ENCODE measurements at regions not wholly inside any gene's neighbourhood (a gene's known extent, or its start where the extent isn't known, plus 50 kb on each side); places are given as distances from the start of the nearest gene placed in this dataset.

- TF ChIP-seq EZH2phosphoT487 (IDR thresholded peaks at IDR 0.05; ENCODE audit: borderline replicate concordance) (no peak), EZH2 (IDR thresholded peaks at IDR 0.05) (no peak), EGR1 (IDR thresholded peaks at IDR 0.05; ENCODE audit: low read depth) (no peak), CTCF (IDR thresholded peaks at IDR 0.05 in 2 of 3, conservative IDR thresholded peaks at IDR 0.05 in 1 of 3; ENCODE audit: borderline replicate concordance in 1 of 3, insufficient read depth in 1 of 3, low read depth in 2 of 3, low read length in 2 of 3) (no peak), CEBPB (IDR thresholded peaks at IDR 0.05; ENCODE audit: low read depth) (no peak), RAD21 (IDR thresholded peaks at IDR 0.05; ENCODE audit: low read depth) (no peak)
These were observed 81.5 kb upstream of the PRICKLE2 start for GRCh38 chr3:64306745-64307144.
